ENCODE measurements at regions not wholly inside any gene's neighbourhood (a gene's known extent, or its start where the extent isn't known, plus 50 kb on each side); places are given as distances from the start of the nearest gene placed in this dataset.

DNA sequence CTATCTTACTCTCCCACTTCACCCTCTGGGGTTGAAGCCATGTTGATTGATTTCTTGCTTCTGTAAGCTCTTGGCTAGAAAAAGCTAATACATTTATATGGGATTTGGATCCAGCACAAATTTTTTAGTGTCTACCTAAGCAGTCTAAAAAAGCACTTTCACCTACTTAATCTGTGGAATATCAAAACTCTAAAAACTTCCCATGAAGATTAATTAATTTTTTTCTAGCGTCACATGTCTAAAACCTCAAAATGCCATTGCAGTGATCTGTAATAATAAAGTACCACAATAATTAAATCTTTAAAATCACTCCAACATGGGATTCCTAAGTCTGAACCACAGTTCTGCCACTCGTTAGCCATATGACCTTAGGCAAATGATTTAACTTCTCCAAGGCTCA, 180.1 kb downstream of the EN1 start:
- no peak overlapping the region for H2AFZ ChIP-seq (ENCODE audit: low read depth, low read length)
- no peak overlapping the region for H3K4me2 ChIP-seq (ENCODE audit: low read length)
- H3K9me2 ChIP-seq (ENCODE audit: insufficient read depth, low read length): no peaks in the 10 kb centered on the region
- no peak overlapping the region for H3K9ac ChIP-seq (ENCODE audit: low read length)
- no peaks in the 10 kb centered on the region for H3K36me3 ChIP-seq (ENCODE audit: insufficient read depth, low read length)
- H4K20me1 ChIP-seq (ENCODE audit: insufficient read depth): no peaks in the 10 kb centered on the region
- H3K27ac ChIP-seq (ENCODE audit: low read length): no peak overlapping the region
- H3K79me2 ChIP-seq (replicated peaks; ENCODE audit: insufficient read depth, low read length): no peaks in the 10 kb centered on the region
- TF ChIP-seq MXI1 (conservative IDR thresholded peaks at IDR 0.05; ENCODE audit: poor library complexity, severe bottlenecking) (no peak), EZH2 (IDR thresholded peaks at IDR 0.05; ENCODE audit: borderline replicate concordance, insufficient read depth, low read length, poor library complexity, severe bottlenecking) (no peak)
- no peaks in the 10 kb centered on the region for H3K9me3 ChIP-seq (ENCODE audit: low read length)
- no peaks in the 10 kb centered on the region for H3K27me3 ChIP-seq (ENCODE audit: insufficient read depth, low read depth, low read length)
- no peak overlapping the region for H3K4me3 ChIP-seq (ENCODE audit: low read length)
- H3F3A ChIP-seq (ENCODE audit: insufficient read depth, low read length, poor library complexity, severe bottlenecking): no peaks in the 10 kb centered on the region

DNA sequence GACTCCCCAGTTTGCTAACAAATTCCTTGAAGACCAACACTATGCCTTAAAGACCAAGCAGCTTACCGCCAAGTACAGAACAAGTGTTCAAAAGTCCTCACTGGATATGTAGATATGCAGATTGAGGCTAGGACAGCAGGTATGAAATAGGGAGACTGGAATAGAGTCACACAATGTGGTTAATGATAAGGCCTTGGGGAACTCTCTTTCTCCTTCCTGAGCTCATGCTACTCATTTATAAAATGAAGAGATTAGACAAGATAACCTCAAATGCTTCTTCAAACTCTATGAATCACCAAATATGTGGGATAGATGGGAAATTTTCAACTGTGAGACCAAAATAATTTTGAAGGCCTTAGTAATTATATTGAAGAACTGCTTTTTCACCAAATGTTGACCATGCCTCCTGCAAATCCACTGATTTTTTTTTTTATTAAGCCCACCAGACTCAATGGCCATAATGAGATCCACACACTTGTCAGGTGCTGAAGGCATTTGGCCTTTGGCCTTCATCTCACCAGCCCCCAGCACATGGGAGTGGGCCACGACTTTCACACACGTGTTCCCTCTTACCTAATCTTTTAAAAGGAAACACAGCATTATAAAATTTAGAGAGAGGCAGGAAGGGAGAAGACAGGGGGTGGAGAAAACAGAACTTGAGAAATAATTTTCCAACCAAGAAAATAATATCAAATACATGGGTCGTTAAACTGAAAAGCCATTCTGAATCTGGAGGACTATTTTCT, 181.5 kb downstream of the EN1 start:
- no peaks in the 10 kb centered on the region for H3K9me3 ChIP-seq (ENCODE audit: low read length)
- H3K4me3 ChIP-seq (ENCODE audit: low read length): no peak overlapping the region
- no peaks in the 10 kb centered on the region for H3K36me3 ChIP-seq (ENCODE audit: insufficient read depth, low read length)
- H2AFZ ChIP-seq (ENCODE audit: low read depth, low read length): no peak overlapping the region
- H3K4me2 ChIP-seq (ENCODE audit: low read length): no peak overlapping the region
- no peak overlapping the region for H3K9ac ChIP-seq (ENCODE audit: low read length)
- no peaks in the 10 kb centered on the region for H3K27me3 ChIP-seq (ENCODE audit: insufficient read depth, low read depth, low read length)
- no peak overlapping the region for H3K27ac ChIP-seq (ENCODE audit: low read length)
- no peaks in the 10 kb centered on the region for H3F3A ChIP-seq (ENCODE audit: insufficient read depth, low read length, poor library complexity, severe bottlenecking)
- H3K9me2 ChIP-seq (ENCODE audit: insufficient read depth, low read length): no peaks in the 10 kb centered on the region
- no peaks in the 10 kb centered on the region for H4K20me1 ChIP-seq (ENCODE audit: insufficient read depth)
- TF ChIP-seq RAD21 (conservative IDR thresholded peaks at IDR 0.05) (no peak), SMC3 (conservative IDR thresholded peaks at IDR 0.05; ENCODE audit: poor library complexity) (no peak), TAF1 (IDR thresholded peaks at IDR 0.05; ENCODE audit: low read depth) (no peak), EZH2 (IDR thresholded peaks at IDR 0.05; ENCODE audit: borderline replicate concordance, insufficient read depth, low read length, poor library complexity, severe bottlenecking) (no peak), MXI1 (conservative IDR thresholded peaks at IDR 0.05; ENCODE audit: poor library complexity, severe bottlenecking) (no peak), EP300 (conservative IDR thresholded peaks at IDR 0.05; ENCODE audit: poor library complexity, severe bottlenecking) (no peak), POLR2AphosphoS5 (IDR thresholded peaks at IDR 0.05) (no peak)
- TF ChIP-seq, protein P1, sequence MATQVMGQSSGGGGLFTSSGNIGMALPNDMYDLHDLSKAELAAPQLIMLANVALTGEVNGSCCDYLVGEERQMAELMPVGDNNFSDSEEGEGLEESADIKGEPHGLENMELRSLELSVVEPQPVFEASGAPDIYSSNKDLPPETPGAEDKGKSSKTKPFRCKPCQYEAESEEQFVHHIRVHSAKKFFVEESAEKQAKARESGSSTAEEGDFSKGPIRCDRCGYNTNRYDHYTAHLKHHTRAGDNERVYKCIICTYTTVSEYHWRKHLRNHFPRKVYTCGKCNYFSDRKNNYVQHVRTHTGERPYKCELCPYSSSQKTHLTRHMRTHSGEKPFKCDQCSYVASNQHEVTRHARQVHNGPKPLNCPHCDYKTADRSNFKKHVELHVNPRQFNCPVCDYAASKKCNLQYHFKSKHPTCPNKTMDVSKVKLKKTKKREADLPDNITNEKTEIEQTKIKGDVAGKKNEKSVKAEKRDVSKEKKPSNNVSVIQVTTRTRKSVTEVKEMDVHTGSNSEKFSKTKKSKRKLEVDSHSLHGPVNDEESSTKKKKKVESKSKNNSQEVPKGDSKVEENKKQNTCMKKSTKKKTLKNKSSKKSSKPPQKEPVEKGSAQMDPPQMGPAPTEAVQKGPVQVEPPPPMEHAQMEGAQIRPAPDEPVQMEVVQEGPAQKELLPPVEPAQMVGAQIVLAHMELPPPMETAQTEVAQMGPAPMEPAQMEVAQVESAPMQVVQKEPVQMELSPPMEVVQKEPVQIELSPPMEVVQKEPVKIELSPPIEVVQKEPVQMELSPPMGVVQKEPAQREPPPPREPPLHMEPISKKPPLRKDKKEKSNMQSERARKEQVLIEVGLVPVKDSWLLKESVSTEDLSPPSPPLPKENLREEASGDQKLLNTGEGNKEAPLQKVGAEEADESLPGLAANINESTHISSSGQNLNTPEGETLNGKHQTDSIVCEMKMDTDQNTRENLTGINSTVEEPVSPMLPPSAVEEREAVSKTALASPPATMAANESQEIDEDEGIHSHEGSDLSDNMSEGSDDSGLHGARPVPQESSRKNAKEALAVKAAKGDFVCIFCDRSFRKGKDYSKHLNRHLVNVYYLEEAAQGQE (IDR thresholded peaks at IDR 0.05; ENCODE audit: borderline replicate concordance): no peak
- TF ChIP-seq, protein P2, sequence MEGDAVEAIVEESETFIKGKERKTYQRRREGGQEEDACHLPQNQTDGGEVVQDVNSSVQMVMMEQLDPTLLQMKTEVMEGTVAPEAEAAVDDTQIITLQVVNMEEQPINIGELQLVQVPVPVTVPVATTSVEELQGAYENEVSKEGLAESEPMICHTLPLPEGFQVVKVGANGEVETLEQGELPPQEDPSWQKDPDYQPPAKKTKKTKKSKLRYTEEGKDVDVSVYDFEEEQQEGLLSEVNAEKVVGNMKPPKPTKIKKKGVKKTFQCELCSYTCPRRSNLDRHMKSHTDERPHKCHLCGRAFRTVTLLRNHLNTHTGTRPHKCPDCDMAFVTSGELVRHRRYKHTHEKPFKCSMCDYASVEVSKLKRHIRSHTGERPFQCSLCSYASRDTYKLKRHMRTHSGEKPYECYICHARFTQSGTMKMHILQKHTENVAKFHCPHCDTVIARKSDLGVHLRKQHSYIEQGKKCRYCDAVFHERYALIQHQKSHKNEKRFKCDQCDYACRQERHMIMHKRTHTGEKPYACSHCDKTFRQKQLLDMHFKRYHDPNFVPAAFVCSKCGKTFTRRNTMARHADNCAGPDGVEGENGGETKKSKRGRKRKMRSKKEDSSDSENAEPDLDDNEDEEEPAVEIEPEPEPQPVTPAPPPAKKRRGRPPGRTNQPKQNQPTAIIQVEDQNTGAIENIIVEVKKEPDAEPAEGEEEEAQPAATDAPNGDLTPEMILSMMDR (IDR thresholded peaks at IDR 0.05; ENCODE audit: poor library complexity, severe bottlenecking): no peak
- no peaks in the 10 kb centered on the region for H3K79me2 ChIP-seq (replicated peaks; ENCODE audit: insufficient read depth, low read length)
